Renal pelvis (tissue), 1 donor: ENCODE measurements at regions not wholly inside any gene's neighbourhood (a gene's known extent, or its start where the extent isn't known, plus 50 kb on each side); places are given as distances from the start of the nearest gene placed in this dataset.

ENCODE experiments used
- DNase-seq: peaks from one replicate; pipeline ENCODE4 v3.0.0-alpha.2; 2013

GRCh38 chr10:42932735-42933447 lies 144.0 kb upstream of the RET start:
- peak; percentile 17 for DNase-seq

DNA sequence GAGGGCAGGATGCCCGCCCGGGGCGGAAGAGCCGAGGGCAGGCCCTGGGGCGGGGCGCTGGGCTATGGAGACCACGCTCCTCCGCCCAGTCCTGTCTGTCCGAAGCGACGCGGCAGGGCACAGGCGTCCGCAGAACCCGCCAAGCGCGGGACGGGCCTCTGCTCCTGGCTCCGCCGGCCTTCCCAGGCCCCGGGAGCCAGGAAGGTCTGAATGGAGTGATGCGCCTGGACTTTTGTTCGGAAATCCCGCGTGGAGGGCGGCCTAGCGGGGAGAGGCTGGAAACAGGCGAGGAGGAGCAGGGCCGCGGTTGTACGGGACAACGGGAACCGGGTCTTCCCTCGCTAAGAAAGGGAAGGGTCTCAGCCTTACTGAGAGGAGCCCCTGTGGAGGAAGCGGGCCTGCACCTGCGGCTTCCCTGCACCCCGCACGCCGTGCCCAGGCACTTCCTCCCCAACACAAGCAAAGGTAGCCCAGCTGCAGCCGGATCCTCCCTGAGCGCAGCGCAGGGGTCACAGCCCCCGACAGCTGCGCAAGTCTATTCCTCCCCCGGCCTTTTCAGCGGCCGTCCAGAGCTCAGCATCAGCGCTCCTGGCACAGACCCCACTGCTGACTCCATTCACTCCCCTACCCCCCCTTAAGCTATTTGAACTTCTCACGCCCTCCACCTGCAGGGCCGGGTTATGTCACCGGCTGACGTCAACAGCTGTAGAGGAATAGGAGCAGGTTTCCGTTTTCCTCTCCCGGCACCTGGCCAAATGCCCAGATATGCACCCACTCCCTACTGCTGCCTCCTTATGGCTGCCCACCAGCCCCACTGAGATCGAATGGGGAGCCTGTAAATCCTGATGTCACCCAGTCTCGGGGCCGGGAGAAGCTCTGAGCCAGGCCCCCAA lies 143.2 kb upstream of the RET start:
- peak; percentile 80 for DNase-seq

- DNase-seq, result no peak
These were observed 142.5 kb upstream of the RET start for GRCh38 chr10:42934351-42934811.

DNA sequence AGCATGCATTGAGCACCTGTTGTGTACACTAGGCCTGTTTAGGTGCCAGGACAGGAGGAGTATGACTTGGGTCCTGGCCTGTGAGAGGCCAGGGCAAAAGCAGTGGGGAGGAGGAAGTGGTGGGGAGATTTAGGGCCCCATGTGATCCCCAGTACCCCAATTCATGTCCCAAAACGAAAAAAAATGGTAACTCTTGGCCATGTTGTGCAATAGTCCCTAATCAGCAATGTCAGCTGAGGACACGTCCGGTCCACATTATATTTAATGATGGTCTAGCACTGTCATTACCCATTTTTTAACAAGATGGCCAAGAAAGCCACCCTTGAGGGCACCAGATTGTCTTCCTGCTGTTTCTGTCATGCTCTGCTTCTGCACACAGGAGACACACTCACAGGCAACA lies 142.0 kb upstream of the RET start:
- no peak for DNase-seq

- no peak for DNase-seq
These were observed 141.4 kb upstream of the RET start for GRCh38 chr10:42935466-42935865.

GRCh38 chr10:42936580-42936979 lies 140.3 kb upstream of the RET start:
- DNase-seq, result no peak

DNA sequence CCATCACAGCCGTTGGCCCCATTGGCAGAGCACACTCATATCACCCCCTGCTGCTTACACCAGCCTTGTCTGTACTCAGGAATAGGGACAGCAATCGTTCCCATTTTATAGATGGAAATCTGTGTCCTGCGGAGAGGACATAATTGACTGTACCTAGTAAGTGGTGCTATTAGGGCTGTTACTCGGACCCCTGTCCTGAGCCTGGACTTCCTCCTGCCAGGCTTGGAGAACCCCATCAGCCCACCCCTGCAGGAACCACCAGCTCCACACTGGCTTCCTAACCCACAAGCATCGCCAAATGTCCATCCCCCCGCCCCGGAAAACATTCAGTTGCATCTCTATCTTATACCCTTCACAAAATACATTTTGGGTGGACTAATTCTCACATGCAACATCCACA lies 139.8 kb upstream of the RET start:
- no peak for DNase-seq

GRCh38 chr10:42937649-42938180 lies 139.2 kb upstream of the RET start:
- DNase-seq, result no peak

GRCh38 chr10:42938351-42938750 lies 138.5 kb upstream of the RET start:
- DNase-seq, result no peak

- DNase-seq, result no peak
These were observed 137.6 kb upstream of the RET start for GRCh38 chr10:42939237-42939636.

GRCh38 chr10:42939685-42940366 lies 137.0 kb upstream of the RET start:
- DNase-seq, result no peak

DNA sequence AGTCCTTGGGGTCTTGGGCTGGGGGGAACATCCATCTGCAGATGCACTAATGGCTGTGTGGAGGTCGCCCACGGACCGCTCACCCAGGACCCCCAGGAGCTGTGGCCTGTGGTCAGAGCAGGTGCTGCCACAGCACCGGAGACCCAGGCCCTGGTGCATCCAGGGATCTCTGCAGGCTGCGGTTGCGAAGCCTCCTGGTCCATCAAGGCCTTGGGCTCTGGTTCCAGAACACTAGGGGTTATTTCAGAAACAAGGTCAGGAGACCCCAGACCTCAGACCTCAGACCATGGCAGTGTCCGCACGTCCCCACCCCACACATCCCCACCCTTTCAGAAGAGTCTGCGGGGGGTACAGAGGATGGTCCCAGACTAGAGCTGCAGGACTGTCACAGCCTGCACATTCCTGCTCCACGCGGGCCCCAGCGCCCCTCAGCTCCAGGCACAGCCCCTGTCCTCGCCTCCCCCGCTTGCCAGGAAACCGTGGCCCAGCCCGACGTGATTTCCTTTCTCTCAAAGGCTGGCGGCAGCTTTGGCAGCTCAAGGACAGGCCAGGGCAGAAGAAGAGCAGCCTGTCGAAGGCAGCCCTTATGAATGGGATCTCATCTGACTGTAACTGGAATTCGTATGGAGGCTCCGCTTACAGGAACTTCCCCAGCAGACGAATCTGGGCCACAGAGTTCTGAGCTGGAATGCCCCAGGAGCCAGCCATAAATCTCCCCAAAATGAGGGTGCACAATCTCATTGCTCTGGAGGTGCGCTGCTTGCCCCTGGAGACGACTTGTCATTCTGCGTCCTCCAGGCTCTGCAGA lies 136.2 kb upstream of the RET start:
- DNase-seq, result no peak

DNA sequence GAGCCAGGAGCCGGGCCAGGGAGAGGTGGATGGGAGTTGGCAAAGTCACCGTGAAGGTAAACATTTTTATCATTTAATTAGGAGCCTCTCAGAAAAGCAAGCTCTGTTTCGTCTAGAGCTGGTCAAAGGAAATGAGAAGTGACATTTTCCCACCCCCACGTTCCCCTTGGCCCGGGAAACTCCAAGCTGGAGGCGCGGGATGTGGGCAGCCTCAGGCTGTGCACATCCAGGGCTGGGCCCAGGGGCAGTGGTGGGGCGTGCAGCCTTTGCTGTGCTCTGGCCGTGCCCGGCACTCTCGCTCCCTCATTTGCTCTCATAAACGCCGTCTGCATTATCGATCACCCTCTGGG lies 135.6 kb upstream of the RET start:
- no peak for DNase-seq

GRCh38 chr10:42941790-42942189 lies 135.1 kb upstream of the RET start:
- no peak for DNase-seq

- DNase-seq, result no peak
These were observed 134.5 kb upstream of the RET start for GRCh38 chr10:42942279-42942950.

DNA sequence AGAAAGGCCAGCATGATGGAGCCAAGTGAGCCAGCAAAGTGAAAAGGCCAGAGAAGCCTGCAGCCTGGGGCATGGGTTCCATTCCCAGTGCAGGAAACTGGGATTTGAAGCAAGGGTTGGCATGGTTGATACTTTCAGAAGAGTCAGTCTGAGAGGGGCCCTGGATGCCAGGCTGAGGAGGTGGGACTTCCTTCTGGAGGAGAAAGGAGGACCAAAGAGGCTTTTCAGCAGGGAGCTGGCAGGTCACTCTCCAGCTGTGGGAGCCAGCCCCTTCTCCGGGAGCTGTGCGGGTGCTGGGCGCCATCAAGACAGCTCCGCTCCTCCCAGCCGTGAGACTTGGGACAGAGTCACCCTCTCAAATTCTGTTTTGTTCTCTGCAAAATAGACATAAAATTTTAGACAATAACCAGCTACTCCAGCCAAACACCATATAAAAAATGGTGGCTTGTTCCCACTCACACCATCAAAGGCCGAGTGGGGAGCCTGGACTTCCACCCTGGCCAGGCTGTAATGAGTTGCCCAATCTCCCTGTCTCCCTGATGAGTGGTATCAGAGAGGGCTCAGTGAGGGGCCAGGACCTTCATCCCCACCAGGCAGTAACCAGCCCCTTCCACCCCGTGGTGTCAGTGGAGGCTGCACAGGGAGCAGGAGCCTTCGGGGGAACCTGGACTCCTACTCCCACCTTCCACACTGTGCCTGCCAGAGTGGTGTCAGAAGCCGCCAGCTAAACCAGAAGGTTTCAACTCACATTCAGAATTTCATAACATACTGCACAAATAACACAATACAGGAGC lies 133.6 kb upstream of the RET start:
- no peak for DNase-seq

- no peak for DNase-seq
These were observed 128.8 kb upstream of the RET start for GRCh38 chr10:42948040-42948439.

- DNase-seq, result no peak
These were observed 127.6 kb upstream of the RET start for GRCh38 chr10:42949287-42949686.

- DNase-seq, result no peak
These were observed 126.0 kb upstream of the RET start for GRCh38 chr10:42950606-42951485.
